NCI-H82 (cell line): ENCODE measurements at regions not wholly inside any gene's neighbourhood (a gene's known extent, or its start where the extent isn't known, plus 50 kb on each side); places are given as distances from the start of the nearest gene placed in this dataset.
A peak's percentile ranks its signal among the peaks of the same experiment; 100 is the strongest.

ENCODE experiments used
- DNase-seq: peaks from one replicate; lab custom pipeline; 2025; lab: John Stamatoyannopoulos, UW

GRCh38 chr9:18349530-18349929 lies 124.4 kb upstream of the ADAMTSL1 start:
- DNase-seq = no peak

GRCh38 chr9:18350036-18350435 lies 123.9 kb upstream of the ADAMTSL1 start:
- no peak for DNase-seq

- DNase-seq = no peak
These were observed 122.9 kb upstream of the ADAMTSL1 start for GRCh38 chr9:18350995-18351595.

GRCh38 chr9:18352711-18353110 lies 121.2 kb upstream of the ADAMTSL1 start:
- no peak for DNase-seq

GRCh38 chr9:18353473-18353872 lies 120.5 kb upstream of the ADAMTSL1 start:
- DNase-seq = no peak

GRCh38 chr9:18357321-18357720 lies 116.6 kb upstream of the ADAMTSL1 start:
- no peak for DNase-seq

- no peak for DNase-seq
These were observed 115.6 kb upstream of the ADAMTSL1 start for GRCh38 chr9:18358325-18358724.

- DNase-seq = no peak
These were observed 114.6 kb upstream of the ADAMTSL1 start for GRCh38 chr9:18359335-18359734.

GRCh38 chr9:18360005-18360404 lies 113.9 kb upstream of the ADAMTSL1 start:
- no peak for DNase-seq

GRCh38 chr9:18361646-18362045 lies 112.3 kb upstream of the ADAMTSL1 start:
- no peak for DNase-seq

GRCh38 chr9:18362166-18362565 lies 111.8 kb upstream of the ADAMTSL1 start:
- DNase-seq = no peak

GRCh38 chr9:18362901-18363685 lies 110.9 kb upstream of the ADAMTSL1 start:
- DNase-seq = no peak

- DNase-seq = no peak
These were observed 108.3 kb upstream of the ADAMTSL1 start for GRCh38 chr9:18365651-18366050.

- DNase-seq = no peak
These were observed 107.8 kb upstream of the ADAMTSL1 start for GRCh38 chr9:18366184-18366583.

- no peak for DNase-seq
These were observed 105.7 kb upstream of the ADAMTSL1 start for GRCh38 chr9:18368206-18368605.

GRCh38 chr9:18371141-18371540 lies 102.8 kb upstream of the ADAMTSL1 start:
- no peak for DNase-seq

- no peak for DNase-seq
These were observed 102.3 kb upstream of the ADAMTSL1 start for GRCh38 chr9:18371621-18372020.

- no peak for DNase-seq
These were observed 94.7 kb upstream of the ADAMTSL1 start for GRCh38 chr9:18379073-18379811.

- DNase-seq = no peak
These were observed 91.7 kb upstream of the ADAMTSL1 start for GRCh38 chr9:18382243-18382642.

GRCh38 chr9:18384066-18384465 lies 89.9 kb upstream of the ADAMTSL1 start:
- DNase-seq = no peak

GRCh38 chr9:18385696-18386490 lies 88.1 kb upstream of the ADAMTSL1 start:
- DNase-seq = no peak

GRCh38 chr9:18390393-18390792 lies 83.6 kb upstream of the ADAMTSL1 start:
- DNase-seq = peak; percentile 27
